DND-41 (cell line): ENCODE measurements at regions not wholly inside any gene's neighbourhood (a gene's known extent, or its start where the extent isn't known, plus 50 kb on each side); places are given as distances from the start of the nearest gene placed in this dataset.

ENCODE experiments used
- CTCF ChIP-seq: IDR thresholded peaks from 2 replicates; pipeline ENCODE4 v1.5.1; 2012; ENCODE audit warnings: borderline replicate concordance, low read length, moderate library complexity, mild to moderate bottlenecking; ENCODE audit not compliant: poor library complexity, severe bottlenecking; ENCODE audit errors: extremely low read depth
- EZH2 ChIP-seq: IDR thresholded peaks from 3 replicates; pipeline ENCODE4 v1.6.1; 2012; ENCODE audit warnings: borderline replicate concordance, low read depth, mild to moderate bottlenecking, moderate library complexity, low read length, inconsistent platforms; ENCODE audit not compliant: severe bottlenecking

- no peak for TF ChIP-seq CTCF
- no peak for TF ChIP-seq EZH2
Observed at GRCh38 chr9:89710697-89711096, 105.9 kb downstream of the GADD45G start.
